Panc1 (cell line): ENCODE measurements at regions not wholly inside any gene's neighbourhood (a gene's known extent, or its start where the extent isn't known, plus 50 kb on each side); places are given as distances from the start of the nearest gene placed in this dataset.

ENCODE experiments used
- ATAC-seq: fragments of 200-7000 bp; cut with Tn5 transposase; 2 replicates; pipeline ENCODE4 v1.9.1; 2020; ENCODE audit warnings: mild to moderate bottlenecking, moderate library complexity
- BruUV-seq: library from RNA; stranded (reverse); fragments of 400-500 nt; replicated peaks from 2 replicates; lab custom pipeline; 2021; lab: Mats Ljungman, UMichigan
- CTCF ChIA-PET: fragments of 300-600 bp; sonication (Branson Sonifier 250); formaldehyde crosslinking; loops from one replicate; lab custom pipeline; 2022; ENCODE audit warnings: antibody characterized with exemption; lab: Charles Lee
- POLR2A ChIA-PET: fragments of 300-600 bp; sonication (Branson Sonifier 250); formaldehyde crosslinking; loops from one replicate; lab custom pipeline; 2022; ENCODE audit warnings: antibody characterized with exemption; lab: Charles Lee
- DNase-seq: peaks from one replicate; pipeline ENCODE4 v3.0.0-alpha.2; 2010; ENCODE audit warnings: low read depth, low spot score
- H3K27ac ChIP-seq: 2 replicates; pipeline ENCODE4 v1.5.1; 2011; ENCODE audit warnings: mild to moderate bottlenecking, low read length, inconsistent platforms
- H3K27me3 ChIP-seq: fragments of 200-500 bp; sonication (Bioruptor generic); 2 replicates; pipeline ENCODE4 v1.6.0; 2014; ENCODE audit warnings: low read length, inconsistent platforms; ENCODE audit not compliant: control insufficient read depth, insufficient read depth
- H3K36me3 ChIP-seq: fragments of 200-500 bp; sonication (Bioruptor generic); 2 replicates; pipeline ENCODE4 v1.5.1; 2014; ENCODE audit warnings: inconsistent platforms, mild to moderate bottlenecking, low read length, moderate library complexity; ENCODE audit not compliant: control insufficient read depth, insufficient read depth
- H3K4me1 ChIP-seq: 2 replicates; pipeline ENCODE4 v1.5.1; 2011; ENCODE audit warnings: inconsistent platforms, mild to moderate bottlenecking, low read length, moderate library complexity; ENCODE audit not compliant: control insufficient read depth, insufficient read depth
- H3K4me3 ChIP-seq, 2 experiments: 2 replicates each; pipeline ENCODE4 v1.5.1; 2011 to 2012; ENCODE audit warnings: low read depth in 2 of 2, low read length in 2 of 2, mild to moderate bottlenecking in 2 of 2, inconsistent platforms in 1 of 2, moderate library complexity in 1 of 2
- H3K9me3 ChIP-seq: fragments of 200-500 bp; sonication (Bioruptor generic); 2 replicates; pipeline ENCODE4 v1.5.1; 2014; ENCODE audit warnings: low read depth, mild to moderate bottlenecking, inconsistent platforms, low read length, moderate library complexity; ENCODE audit not compliant: control insufficient read depth, insufficient read depth
- POLR2AphosphoS5 ChIP-seq: IDR thresholded peaks from 2 replicates; pipeline ENCODE4 v1.6.1; 2012; ENCODE audit warnings: mild to moderate bottlenecking, low read depth, low read length, moderate library complexity
- SIN3A ChIP-seq: IDR thresholded peaks from 2 replicates; pipeline ENCODE4 v1.6.1; 2012; ENCODE audit warnings: low read depth, mild to moderate bottlenecking, low read length, moderate library complexity, borderline replicate concordance; ENCODE audit not compliant: insufficient read depth
- TCF7L2 ChIP-seq: IDR thresholded peaks from 2 replicates; pipeline ENCODE4 v1.6.1; 2011; ENCODE audit warnings: mild to moderate bottlenecking, low read depth, low read length, inconsistent platforms
- in situ Hi-C: cut with HindIII; loops from 2 replicates; pipeline ENCODE4 v1.10.0; 2016; ENCODE audit warnings: low sequenced_read_pairs, low pct_unique_long_range_greater_than_20kb
- intact Hi-C: fragments of 100-400 bp; cut with micrococcal nuclease; formaldehyde crosslinking; loops from one replicate; pipeline ENCODE4 v1.10.0; 2022; ENCODE audit not compliant: unreplicated experiment
- TF ChIP-seq, protein P1 (sequence below), 2 experiments: IDR thresholded peaks; 2 replicates each; pipeline ENCODE4 v1.6.1; 2011 to 2012; ENCODE audit warnings: low read depth in 2 of 2, control low read depth in 1 of 2, low read length in 1 of 2, mild to moderate bottlenecking in 1 of 2, moderate library complexity in 1 of 2; ENCODE audit not compliant: insufficient read depth in 1 of 2
- TF ChIP-seq, protein P2 (sequence below): fragments of 450-650 bp; IDR thresholded peaks from 2 replicates; pipeline ENCODE4 v1.5.1; 2017; ENCODE audit warnings: mild to moderate bottlenecking

DNA sequence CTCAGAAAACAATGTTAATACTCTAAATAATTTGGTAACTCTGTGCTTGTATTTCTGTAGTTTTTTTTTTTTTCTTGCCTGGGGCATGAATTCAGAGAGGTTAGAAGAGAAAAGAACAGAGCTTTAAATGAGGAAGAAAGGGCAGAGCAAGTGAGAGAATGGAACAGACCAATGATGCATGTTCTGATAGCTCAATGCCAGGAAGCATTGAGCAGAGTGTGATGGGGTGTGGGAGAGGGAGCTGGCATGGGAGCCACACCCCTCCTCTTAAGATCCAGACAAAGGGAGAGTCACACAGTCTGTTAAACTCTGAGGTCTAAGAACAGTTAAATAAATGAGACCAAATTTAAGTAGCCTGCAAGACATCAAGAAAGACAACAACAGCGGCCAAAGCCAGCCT is 538.6 kb downstream of the TUSC7 start:
- ATAC-seq (no peak), DNase-seq (no peak)
- intact Hi-C loops (no loop called here), in situ Hi-C loops (no loop called here)
- no peaks in the 10 kb centered on the region for H3K36me3 ChIP-seq
- BruUV-seq, result no TSS peak
- TF ChIP-seq TCF7L2, result no peak
- TF ChIP-seq, protein P1, sequence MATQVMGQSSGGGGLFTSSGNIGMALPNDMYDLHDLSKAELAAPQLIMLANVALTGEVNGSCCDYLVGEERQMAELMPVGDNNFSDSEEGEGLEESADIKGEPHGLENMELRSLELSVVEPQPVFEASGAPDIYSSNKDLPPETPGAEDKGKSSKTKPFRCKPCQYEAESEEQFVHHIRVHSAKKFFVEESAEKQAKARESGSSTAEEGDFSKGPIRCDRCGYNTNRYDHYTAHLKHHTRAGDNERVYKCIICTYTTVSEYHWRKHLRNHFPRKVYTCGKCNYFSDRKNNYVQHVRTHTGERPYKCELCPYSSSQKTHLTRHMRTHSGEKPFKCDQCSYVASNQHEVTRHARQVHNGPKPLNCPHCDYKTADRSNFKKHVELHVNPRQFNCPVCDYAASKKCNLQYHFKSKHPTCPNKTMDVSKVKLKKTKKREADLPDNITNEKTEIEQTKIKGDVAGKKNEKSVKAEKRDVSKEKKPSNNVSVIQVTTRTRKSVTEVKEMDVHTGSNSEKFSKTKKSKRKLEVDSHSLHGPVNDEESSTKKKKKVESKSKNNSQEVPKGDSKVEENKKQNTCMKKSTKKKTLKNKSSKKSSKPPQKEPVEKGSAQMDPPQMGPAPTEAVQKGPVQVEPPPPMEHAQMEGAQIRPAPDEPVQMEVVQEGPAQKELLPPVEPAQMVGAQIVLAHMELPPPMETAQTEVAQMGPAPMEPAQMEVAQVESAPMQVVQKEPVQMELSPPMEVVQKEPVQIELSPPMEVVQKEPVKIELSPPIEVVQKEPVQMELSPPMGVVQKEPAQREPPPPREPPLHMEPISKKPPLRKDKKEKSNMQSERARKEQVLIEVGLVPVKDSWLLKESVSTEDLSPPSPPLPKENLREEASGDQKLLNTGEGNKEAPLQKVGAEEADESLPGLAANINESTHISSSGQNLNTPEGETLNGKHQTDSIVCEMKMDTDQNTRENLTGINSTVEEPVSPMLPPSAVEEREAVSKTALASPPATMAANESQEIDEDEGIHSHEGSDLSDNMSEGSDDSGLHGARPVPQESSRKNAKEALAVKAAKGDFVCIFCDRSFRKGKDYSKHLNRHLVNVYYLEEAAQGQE (IDR thresholded peaks at IDR 0.05; ENCODE audit: insufficient read depth in 1 of 2, low read depth in 2 of 2, low read length in 1 of 2), result no peak
- no peak for TF ChIP-seq POLR2AphosphoS5
- TF ChIP-seq, protein P2, sequence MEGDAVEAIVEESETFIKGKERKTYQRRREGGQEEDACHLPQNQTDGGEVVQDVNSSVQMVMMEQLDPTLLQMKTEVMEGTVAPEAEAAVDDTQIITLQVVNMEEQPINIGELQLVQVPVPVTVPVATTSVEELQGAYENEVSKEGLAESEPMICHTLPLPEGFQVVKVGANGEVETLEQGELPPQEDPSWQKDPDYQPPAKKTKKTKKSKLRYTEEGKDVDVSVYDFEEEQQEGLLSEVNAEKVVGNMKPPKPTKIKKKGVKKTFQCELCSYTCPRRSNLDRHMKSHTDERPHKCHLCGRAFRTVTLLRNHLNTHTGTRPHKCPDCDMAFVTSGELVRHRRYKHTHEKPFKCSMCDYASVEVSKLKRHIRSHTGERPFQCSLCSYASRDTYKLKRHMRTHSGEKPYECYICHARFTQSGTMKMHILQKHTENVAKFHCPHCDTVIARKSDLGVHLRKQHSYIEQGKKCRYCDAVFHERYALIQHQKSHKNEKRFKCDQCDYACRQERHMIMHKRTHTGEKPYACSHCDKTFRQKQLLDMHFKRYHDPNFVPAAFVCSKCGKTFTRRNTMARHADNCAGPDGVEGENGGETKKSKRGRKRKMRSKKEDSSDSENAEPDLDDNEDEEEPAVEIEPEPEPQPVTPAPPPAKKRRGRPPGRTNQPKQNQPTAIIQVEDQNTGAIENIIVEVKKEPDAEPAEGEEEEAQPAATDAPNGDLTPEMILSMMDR, result no peak
- TF ChIP-seq SIN3A, result no peak
- ChIA-PET POLR2A (no interaction called here), CTCF (no interaction called here)
- H3K27ac ChIP-seq, result no peak overlapping the region
- H3K4me1 ChIP-seq, result no peaks in the 10 kb centered on the region
- H3K4me3 ChIP-seq, result no peak overlapping the region
- no peaks in the 10 kb centered on the region; the same call in 1 of the 2 replicates for H3K9me3 ChIP-seq
- no peaks in the 10 kb centered on the region for H3K27me3 ChIP-seq

DNA sequence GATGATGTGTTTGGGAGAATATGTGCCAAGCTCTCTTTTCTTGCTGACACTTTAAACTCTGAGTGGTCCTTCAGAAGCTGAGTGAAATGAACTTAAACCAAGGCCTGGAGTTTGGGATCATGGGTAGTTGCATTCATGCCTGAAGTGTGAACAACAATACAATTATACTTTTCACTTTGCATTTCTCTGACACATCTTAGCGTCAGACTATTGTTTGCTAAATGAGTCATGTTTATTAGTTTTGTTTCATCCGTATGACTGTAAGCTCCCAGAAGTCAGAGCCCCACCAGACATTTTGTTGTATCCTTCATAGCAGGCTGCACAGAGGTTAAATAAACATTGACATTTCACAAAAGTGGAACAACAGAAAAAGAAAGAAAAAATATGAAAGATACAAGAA is 542.6 kb downstream of the TUSC7 start:
- H3K27me3 ChIP-seq, result no peaks in the 10 kb centered on the region
- CTCF ChIA-PET, result no interaction called here
- TF ChIP-seq, protein P2, result no peak
- no peak for TF ChIP-seq SIN3A
- TF ChIP-seq, protein P1 (IDR thresholded peaks at IDR 0.05; ENCODE audit: insufficient read depth in 1 of 2, low read depth in 2 of 2, low read length in 1 of 2), result no peak
- no peak for TF ChIP-seq POLR2AphosphoS5
- TF ChIP-seq TCF7L2, result no peak
- H3K9me3 ChIP-seq, result peaks cover 3% of the 10 kb centered on the region; the same call in 1 of the 2 replicates
- no peak overlapping the region for H3K4me3 ChIP-seq
- H3K27ac ChIP-seq, result no peak overlapping the region
- H3K4me1 ChIP-seq, result no peaks in the 10 kb centered on the region
- ATAC-seq, result peak; percentile 86
- DNase-seq, result peak; percentile 73
- intact Hi-C loops, result no loop called here
- in situ Hi-C loops, result no loop called here
- no TSS peak for BruUV-seq
- no peaks in the 10 kb centered on the region for H3K36me3 ChIP-seq
- POLR2A ChIA-PET, result no interaction called here
